Superior temporal gyrus (tissue), 1 donor: ENCODE measurements at regions not wholly inside any gene's neighbourhood (a gene's known extent, or its start where the extent isn't known, plus 50 kb on each side); places are given as distances from the start of the nearest gene placed in this dataset.
"Not testable (repeated sequence)": the region's sequence is repeated elsewhere in the genome, so short reads cannot be mapped to it uniquely, and the experiment has no call there.

Experiments used
- DNase-seq: peaks from one replicate; pipeline ENCODE4 v3.0.0-alpha.2; 2016; ENCODE audit errors: extremely low spot score

- peak; percentile 41 for DNase-seq
Observed at GRCh38 chr11:71638801-71639519, 56.3 kb upstream of the KRTAP5-11 start.

- not testable (repeated sequence) for DNase-seq
Observed at GRCh38 chr11:71639520-71639849, 56.8 kb upstream of the KRTAP5-11 start.

- not testable (repeated sequence) for DNase-seq
Observed at GRCh38 chr11:71639916-71640315, 57.2 kb upstream of the KRTAP5-11 start.

- not testable (repeated sequence) for DNase-seq
Observed at GRCh38 chr11:71647078-71647477, 64.4 kb upstream of the KRTAP5-11 start.

- DNase-seq: not testable (repeated sequence)
Observed at GRCh38 chr11:71652998-71653397, 70.3 kb upstream of the KRTAP5-11 start.

GRCh38 chr11:71654423-71654822 is 71.7 kb upstream of the KRTAP5-11 start:
- DNase-seq: not testable (repeated sequence)

GRCh38 chr11:71655041-71655440 is 72.4 kb upstream of the KRTAP5-11 start:
- not testable (repeated sequence) for DNase-seq

- not testable (repeated sequence) for DNase-seq
Observed at GRCh38 chr11:71656513-71656912, 73.8 kb upstream of the KRTAP5-11 start.

GRCh38 chr11:71664941-71665340 is 82.3 kb upstream of the KRTAP5-11 start:
- peak; percentile 7 for DNase-seq

- not testable (repeated sequence) for DNase-seq
Observed at GRCh38 chr11:71698110-71698509, 115.4 kb upstream of the KRTAP5-11 start.

- not testable (repeated sequence) for DNase-seq
Observed at GRCh38 chr11:71698961-71699360, 116.3 kb upstream of the KRTAP5-11 start.

GRCh38 chr11:71701435-71702291 is 119.0 kb upstream of the KRTAP5-11 start:
- DNase-seq: not testable (repeated sequence)

- not testable (repeated sequence) for DNase-seq
Observed at GRCh38 chr11:71705086-71705737, 122.5 kb upstream of the KRTAP5-11 start.

- DNase-seq: not testable (repeated sequence)
Observed at GRCh38 chr11:71705738-71706432, 123.2 kb upstream of the KRTAP5-11 start.

- not testable (repeated sequence) for DNase-seq
Observed at GRCh38 chr11:71707083-71707482, 124.4 kb upstream of the KRTAP5-11 start.

- not testable (repeated sequence) for DNase-seq
Observed at GRCh38 chr11:71709541-71709940, 123.5 kb upstream of the DEFB108B start.

- peak; percentile 8 for DNase-seq
Observed at GRCh38 chr11:71710171-71710671, 122.8 kb upstream of the DEFB108B start.

GRCh38 chr11:71710701-71711385 is 122.2 kb upstream of the DEFB108B start:
- DNase-seq: not testable (repeated sequence)

GRCh38 chr11:71712350-71712749 is 120.7 kb upstream of the DEFB108B start:
- not testable (repeated sequence) for DNase-seq

GRCh38 chr11:71712846-71713245 is 120.2 kb upstream of the DEFB108B start:
- DNase-seq: not testable (repeated sequence)

- not testable (repeated sequence) for DNase-seq
Observed at GRCh38 chr11:71714510-71714909, 118.5 kb upstream of the DEFB108B start.
